GM19240 (cell line): ENCODE measurements at regions not wholly inside any gene's neighbourhood (a gene's known extent, or its start where the extent isn't known, plus 50 kb on each side); places are given as distances from the start of the nearest gene placed in this dataset.
"Not testable (repeated sequence)": the region's sequence is repeated elsewhere in the genome, so short reads cannot be mapped to it uniquely, and the experiment has no call there.

Source experiments
- DNase-seq: peaks from one replicate; pipeline ENCODE4 v3.0.0; 2011; ENCODE audit warnings: low spot score; ENCODE audit not compliant: insufficient read length

- DNase-seq, result peak; percentile 18
These were observed 153.2 kb upstream of the DDHD1 start for GRCh38 chr14:53306267-53306721.

- no peak for DNase-seq
These were observed 151.7 kb upstream of the DDHD1 start for GRCh38 chr14:53304726-53305381.

- DNase-seq, result peak; percentile 11
These were observed 143.0 kb upstream of the DDHD1 start for GRCh38 chr14:53295985-53296582.

GRCh38 chr14:53295372-53295771 lies 142.2 kb upstream of the DDHD1 start:
- no peak for DNase-seq

GRCh38 chr14:53286301-53286700 lies 133.2 kb upstream of the DDHD1 start:
- DNase-seq, result no peak

- no peak for DNase-seq
These were observed 132.7 kb upstream of the DDHD1 start for GRCh38 chr14:53285821-53286220.

- no peak for DNase-seq
These were observed 131.9 kb upstream of the DDHD1 start for GRCh38 chr14:53285064-53285463.

GRCh38 chr14:53278602-53279506 lies 125.7 kb upstream of the DDHD1 start:
- DNase-seq, result no peak

- no peak for DNase-seq
These were observed 120.5 kb upstream of the DDHD1 start for GRCh38 chr14:53273671-53274072.

GRCh38 chr14:53265025-53265424 lies 111.9 kb upstream of the DDHD1 start:
- no peak for DNase-seq

- DNase-seq, result no peak
These were observed 107.8 kb upstream of the DDHD1 start for GRCh38 chr14:53260928-53261327.

- no peak for DNase-seq
These were observed 107.2 kb upstream of the DDHD1 start for GRCh38 chr14:53260286-53260685.

- DNase-seq, result no peak
These were observed 99.0 kb upstream of the DDHD1 start for GRCh38 chr14:53252141-53252540.

GRCh38 chr14:53249059-53249458 lies 95.9 kb upstream of the DDHD1 start:
- DNase-seq, result no peak

GRCh38 chr14:53247596-53248370 lies 94.7 kb upstream of the DDHD1 start:
- DNase-seq, result no peak

- DNase-seq, result not testable (repeated sequence)
These were observed 89.8 kb upstream of the DDHD1 start for GRCh38 chr14:53242898-53243297.

GRCh38 chr14:53237488-53237887 lies 84.4 kb upstream of the DDHD1 start:
- no peak for DNase-seq

GRCh38 chr14:53236708-53237107 lies 83.6 kb upstream of the DDHD1 start:
- DNase-seq, result no peak

- no peak for DNase-seq
These were observed 78.0 kb upstream of the DDHD1 start for GRCh38 chr14:53231171-53231570.

GRCh38 chr14:53228966-53229365 lies 75.8 kb upstream of the DDHD1 start:
- DNase-seq, result no peak

- no peak for DNase-seq
These were observed 74.1 kb upstream of the DDHD1 start for GRCh38 chr14:53227154-53227718.
